LoVo (cell line): ENCODE measurements at regions not wholly inside any gene's neighbourhood (a gene's known extent, or its start where the extent isn't known, plus 50 kb on each side); places are given as distances from the start of the nearest gene placed in this dataset.
"Not testable (repeated sequence)": the region's sequence is repeated elsewhere in the genome, so short reads cannot be mapped to it uniquely, and the experiment has no call there.

ENCODE experiments used
- DNase-seq: peaks from one replicate; pipeline ENCODE4 v3.0.0-alpha.2; 2016; ENCODE audit warnings: low spot score

GRCh38 chr11:23873406-23873805, 623.4 kb upstream of the LUZP2 start:
- DNase-seq = no peak

DNA sequence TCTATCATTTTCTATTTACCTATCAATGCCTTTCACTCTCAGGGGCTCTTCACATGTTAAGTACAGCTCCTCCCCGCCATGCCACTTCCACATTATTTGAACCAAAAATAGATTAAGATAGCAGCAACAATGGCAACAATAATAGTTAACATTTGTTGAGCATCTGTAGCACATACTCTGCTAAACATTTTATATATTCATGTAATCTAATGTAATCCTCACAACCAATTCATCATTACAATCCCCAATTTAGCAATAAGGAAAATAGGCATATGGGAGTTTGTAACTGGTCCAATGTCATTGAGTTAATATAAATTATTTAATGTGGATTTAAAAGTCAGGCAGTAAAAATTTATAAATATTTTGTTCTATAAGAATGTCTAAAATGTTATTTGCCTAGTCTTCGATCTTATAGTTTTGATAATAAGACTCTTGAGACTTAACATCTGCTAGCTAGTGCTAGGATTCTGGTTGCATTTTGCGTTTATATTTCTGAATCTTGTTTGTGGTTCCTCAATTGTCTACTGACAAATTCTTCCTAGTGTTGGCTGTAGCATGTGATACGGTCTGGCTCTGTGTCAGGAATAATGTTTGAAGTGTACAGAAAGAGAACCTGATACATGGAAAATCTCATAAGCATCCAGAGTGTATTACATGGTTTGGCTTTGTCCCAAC, 621.5 kb upstream of the LUZP2 start:
- no peak for DNase-seq

GRCh38 chr11:23883426-23884048, 613.3 kb upstream of the LUZP2 start:
- DNase-seq = not testable (repeated sequence)

GRCh38 chr11:23884341-23884740, 612.5 kb upstream of the LUZP2 start:
- no peak for DNase-seq

DNA sequence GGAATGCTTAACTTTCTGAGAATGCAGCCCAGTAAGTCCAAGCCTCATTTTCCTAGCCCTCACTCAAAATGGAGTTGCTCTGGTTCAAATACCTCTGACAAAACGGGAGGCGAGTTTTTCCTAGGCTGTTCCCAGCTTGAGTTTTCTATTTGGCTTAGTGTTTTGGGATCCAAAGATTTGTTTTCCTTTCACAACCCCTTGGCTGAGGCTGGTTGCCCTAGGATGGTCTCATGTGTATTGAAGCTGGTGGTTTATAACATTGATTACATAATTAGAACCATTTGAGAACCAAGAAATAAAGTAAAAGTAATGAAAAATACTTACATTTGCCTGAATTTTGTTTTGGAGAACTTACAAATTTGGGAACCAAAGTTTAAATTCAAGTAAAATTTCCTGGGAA, 611.1 kb upstream of the LUZP2 start:
- DNase-seq = no peak

DNA sequence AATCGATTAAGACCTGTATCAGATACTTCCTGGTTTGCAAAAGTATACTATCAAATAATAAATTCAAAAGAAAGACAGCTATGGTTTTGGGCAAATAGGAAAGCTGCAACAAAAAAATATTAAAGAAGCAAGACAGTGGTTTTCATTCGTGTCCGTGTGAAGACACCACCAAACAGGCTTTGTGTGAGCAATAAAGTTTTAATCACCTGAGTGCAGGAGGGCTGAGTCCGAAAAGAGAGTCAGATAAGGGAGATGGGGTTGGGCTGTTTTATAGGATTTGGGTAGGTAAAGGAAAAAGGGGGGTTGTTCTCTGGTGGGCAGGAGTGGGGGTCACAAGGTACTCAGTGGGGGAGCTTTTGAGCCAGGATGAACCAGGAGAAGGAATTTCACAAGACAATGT, 609.7 kb upstream of the LUZP2 start:
- not testable (repeated sequence) for DNase-seq

DNA sequence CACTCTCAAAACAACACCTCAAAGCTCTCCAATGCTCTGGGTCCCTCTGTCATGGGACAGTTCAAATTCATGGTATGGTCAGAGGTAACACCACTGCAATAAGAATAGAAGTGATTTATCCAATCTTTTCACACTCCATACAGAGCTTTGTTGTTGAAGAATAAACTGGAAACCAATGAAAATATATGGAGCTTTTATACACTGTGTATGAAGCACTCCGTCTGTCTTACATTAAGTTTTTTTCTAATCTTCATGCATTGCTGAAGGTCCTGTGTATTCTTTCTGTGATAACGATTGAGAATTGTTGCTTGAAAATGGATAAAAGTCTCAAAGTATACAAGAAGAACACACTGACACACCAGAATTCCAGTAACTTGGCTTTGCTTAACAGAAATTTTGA, 603.7 kb upstream of the LUZP2 start:
- DNase-seq = no peak

- DNase-seq = no peak
Observed at GRCh38 chr11:23897453-23898286, 599.2 kb upstream of the LUZP2 start.

DNA sequence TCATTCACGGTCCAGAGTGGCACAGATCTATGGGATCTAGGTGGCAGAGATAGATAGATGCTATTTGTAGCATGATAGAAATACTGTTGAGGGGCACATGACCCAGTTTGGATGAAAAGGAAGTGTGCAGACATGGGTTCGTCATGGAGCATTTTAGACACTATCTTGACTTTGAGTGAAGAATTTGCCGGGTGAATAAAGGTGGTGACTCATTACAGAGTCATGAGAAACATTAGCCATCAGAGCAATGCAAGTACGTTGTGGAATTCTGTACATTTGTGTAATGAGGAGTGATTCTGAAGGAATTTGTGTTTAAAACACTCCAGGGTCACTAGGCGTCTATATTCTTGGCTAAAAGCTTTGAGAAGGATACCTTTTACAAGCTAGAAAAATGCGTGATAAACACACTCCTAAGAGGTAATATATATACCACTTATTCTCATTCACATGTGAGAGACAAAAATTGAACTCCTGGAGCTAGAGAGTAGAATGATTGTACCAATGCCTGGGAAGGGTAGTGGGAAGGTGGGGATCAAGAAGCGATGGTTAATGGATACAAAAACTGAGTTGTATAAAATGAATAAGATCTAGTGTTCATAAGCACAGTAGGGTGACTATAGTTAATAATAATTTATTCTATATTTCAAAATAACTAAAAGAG, 593.7 kb upstream of the LUZP2 start:
- peak; percentile 24 for DNase-seq

DNA sequence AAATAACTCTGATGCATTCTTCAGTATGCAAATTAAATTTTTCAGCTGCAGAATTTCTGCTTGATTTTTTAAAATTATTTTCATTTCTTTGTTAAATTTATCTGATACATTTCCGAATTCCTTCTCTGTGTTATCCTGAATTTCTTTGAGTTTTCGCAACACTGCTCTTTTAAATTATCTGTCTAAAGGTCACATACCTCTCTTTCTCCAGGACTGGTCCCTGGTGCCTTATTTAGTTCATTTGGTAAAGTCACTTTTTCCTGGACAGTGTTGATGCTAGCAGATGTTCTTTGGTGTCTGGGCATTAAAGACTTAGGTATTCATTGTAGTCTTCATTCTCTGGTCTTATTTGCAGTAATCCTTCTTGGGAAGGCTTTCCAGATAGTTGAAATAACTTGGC, 577.4 kb upstream of the LUZP2 start:
- no peak for DNase-seq

GRCh38 chr11:23923357-23923756, 573.5 kb upstream of the LUZP2 start:
- peak; percentile 39 for DNase-seq

DNA sequence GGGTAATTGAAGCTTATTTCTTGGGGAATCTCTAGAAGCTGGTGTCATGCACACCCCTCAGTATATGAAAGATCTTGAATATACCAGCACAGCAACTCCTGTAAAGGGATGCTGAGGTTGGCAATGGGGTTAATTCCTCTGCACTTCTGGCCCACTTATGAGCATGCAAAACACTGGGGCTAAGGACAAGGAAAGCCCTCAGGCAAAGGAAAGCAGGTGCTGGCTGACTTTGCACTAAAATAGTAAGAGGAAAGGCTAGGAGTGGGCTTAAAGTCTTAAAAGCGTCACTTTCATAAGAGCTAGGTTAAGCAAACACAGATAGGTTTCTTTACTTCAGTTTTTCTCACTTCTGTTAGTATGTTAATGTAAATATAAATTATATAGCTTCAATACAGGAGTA, 572.6 kb upstream of the LUZP2 start:
- no peak for DNase-seq

DNA sequence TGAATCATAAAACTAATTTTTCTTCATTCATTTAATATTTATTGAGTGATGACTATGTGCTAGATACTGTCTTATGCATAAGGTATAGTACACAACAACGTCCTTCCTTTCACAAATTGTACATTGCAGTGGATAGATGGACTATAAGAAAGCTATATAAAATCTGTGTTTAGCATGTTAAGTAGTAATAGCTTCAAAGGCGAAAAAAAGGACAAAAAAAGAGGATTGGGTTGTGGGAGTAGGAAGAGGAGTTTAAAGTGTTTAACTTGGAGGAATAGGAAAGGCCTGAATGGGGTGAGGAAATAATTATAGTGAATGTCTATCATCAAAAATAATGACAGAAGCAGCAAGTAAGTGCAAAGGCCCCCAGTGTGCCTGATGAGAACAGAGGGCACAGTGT, 565.4 kb upstream of the LUZP2 start:
- DNase-seq = no peak

DNA sequence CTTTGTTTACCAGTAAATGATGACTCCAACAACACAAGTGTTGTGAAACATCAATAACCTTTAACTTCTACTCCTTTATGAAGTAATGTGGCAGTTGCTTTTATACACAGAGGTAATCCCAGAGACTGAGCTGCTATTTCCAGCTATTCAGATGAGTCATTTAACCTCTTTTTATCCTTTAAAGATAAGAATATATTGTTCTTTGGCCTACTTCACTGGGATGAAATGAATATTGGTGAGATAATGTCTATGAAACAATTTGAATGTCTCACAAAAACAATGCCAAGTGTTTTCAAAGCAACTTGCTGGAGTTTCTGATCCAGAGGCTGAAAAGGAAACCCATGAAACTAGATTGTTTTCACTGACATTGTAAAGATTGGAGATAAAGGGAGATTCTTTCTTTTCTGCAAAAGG, 564.4 kb upstream of the LUZP2 start:
- peak; percentile 36 for DNase-seq

DNA sequence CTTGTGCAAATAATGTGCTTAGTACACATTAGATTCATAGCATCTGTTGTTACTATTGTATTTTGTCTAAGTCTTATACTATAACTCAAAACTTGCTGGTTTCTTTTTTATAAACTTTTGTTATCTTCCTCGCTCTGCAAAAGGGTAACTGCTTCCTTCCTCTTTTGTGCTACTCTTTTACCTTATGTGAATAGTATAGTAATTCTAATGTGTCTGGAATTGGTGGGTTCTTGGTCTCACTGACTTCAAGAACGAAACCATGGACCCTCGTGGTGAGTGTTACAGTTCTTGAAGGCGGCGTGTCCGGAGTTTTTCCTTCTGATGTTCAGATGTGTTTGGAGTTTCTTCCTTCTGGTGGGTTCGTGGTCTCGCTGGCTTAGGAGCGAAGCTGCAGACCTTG, 563.1 kb upstream of the LUZP2 start:
- no peak for DNase-seq

DNA sequence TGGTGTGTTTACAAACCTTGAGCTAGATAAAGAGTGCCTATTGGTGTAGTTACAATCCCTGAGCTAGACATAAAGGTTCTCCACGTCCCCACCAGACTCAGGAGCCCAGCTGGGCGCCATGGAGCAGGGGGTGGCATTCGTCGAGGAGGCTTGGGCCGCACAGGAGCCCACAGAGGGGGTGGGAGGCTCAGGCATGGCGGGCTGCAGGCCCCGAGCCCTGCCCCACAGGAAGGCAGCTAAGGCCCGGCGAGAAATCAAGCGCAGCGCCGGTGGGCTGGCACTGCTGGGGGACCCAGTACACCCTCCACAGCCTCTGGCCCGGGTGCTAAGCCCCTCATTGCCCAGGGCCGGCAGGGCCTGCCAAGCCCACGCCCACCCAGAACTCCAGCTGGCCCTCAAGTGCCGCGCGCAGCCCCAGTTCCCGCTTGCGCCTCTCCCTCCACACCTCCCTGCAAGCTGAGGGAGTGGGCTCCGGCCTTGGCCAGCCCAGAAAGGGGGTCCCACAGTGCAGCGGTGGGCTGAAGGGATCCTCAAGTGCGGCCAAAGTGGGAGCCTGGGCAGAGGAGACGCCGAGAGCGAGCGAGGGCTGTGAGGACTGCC, 562.1 kb upstream of the LUZP2 start:
- DNase-seq = not testable (repeated sequence)

- not testable (repeated sequence) for DNase-seq
Observed at GRCh38 chr11:23942117-23942815, 554.6 kb upstream of the LUZP2 start.

GRCh38 chr11:23944923-23945322, 551.9 kb upstream of the LUZP2 start:
- no peak for DNase-seq

GRCh38 chr11:23947883-23948282, 549.0 kb upstream of the LUZP2 start:
- no peak for DNase-seq

GRCh38 chr11:23948851-23949250, 548.0 kb upstream of the LUZP2 start:
- no peak for DNase-seq

- DNase-seq = no peak
Observed at GRCh38 chr11:23953951-23954710, 542.7 kb upstream of the LUZP2 start.
